WI38 (cell line): ENCODE measurements at regions not wholly inside any gene's neighbourhood (a gene's known extent, or its start where the extent isn't known, plus 50 kb on each side); places are given as distances from the start of the nearest gene placed in this dataset.

Experiments used
- H3K4me3 ChIP-seq: 2 replicates; pipeline ENCODE4 v1.5.1; 2011; ENCODE audit warnings: low read depth, mild to moderate bottlenecking, control low read depth, low read length
- TF ChIP-seq, protein P1 (sequence below): IDR thresholded peaks from 2 replicates; pipeline ENCODE4 v1.5.1; 2012; ENCODE audit warnings: low read depth, mild to moderate bottlenecking, control low read depth, low read length

DNA sequence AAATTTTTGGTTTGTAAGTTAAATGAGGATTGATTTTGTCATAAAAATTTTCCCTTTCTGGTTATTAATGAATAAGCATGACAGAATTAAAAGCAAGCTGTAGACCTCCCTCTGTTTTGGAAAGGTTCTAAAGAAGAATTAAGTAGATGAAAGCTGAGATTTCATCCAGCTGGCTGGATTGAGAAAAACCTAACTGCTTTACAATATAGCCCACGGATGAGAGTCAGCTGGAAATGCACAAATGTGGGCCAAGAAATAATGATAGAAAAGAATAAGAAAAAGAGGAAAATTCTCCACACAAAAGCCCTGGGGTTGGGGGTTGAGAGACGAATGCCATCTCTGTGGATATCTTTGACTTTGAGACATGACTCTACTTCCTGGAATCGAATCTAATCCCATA is 631.6 kb downstream of the HDGFL1 start:
- TF ChIP-seq, protein P1, sequence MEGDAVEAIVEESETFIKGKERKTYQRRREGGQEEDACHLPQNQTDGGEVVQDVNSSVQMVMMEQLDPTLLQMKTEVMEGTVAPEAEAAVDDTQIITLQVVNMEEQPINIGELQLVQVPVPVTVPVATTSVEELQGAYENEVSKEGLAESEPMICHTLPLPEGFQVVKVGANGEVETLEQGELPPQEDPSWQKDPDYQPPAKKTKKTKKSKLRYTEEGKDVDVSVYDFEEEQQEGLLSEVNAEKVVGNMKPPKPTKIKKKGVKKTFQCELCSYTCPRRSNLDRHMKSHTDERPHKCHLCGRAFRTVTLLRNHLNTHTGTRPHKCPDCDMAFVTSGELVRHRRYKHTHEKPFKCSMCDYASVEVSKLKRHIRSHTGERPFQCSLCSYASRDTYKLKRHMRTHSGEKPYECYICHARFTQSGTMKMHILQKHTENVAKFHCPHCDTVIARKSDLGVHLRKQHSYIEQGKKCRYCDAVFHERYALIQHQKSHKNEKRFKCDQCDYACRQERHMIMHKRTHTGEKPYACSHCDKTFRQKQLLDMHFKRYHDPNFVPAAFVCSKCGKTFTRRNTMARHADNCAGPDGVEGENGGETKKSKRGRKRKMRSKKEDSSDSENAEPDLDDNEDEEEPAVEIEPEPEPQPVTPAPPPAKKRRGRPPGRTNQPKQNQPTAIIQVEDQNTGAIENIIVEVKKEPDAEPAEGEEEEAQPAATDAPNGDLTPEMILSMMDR = no peak
- H3K4me3 ChIP-seq = no peak overlapping the region

DNA sequence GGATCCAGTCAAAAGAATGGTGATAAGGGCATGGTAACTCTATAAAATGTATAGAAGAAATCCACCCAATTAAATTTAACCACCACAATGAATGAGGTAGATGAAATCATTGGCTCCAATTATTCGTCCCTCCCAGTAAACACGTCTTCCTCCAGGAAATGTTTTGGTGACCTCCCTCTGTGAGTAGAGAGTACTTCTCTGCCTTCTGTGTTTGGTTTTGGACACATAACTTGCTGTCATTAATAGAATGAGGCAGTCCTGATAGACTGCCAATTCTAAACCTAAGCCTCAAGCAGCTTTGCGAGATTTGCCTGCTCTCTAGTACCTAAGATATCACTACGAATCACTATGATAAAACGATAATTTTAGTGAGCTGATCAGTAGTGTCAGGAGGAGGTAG is 632.8 kb downstream of the HDGFL1 start:
- no peak overlapping the region for H3K4me3 ChIP-seq
- TF ChIP-seq, protein P1 = no peak

DNA sequence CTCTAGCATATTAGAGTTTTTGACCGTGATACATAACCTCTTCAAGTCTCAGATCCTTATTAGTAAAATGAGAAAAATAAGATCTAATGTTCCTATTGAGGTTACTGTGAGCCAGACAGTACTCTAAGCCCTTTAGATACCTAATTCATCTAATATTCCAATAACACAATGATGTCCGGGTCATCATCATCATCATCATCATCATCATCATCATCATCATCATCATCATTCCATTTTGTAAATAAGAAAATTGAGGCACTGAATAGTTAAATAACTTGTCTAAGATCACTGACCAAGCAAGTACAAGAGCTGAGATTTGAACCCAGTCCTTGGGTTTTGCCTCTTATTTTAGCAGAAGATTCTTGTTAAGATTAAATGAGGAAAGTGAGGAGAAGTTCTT is 643.0 kb downstream of the HDGFL1 start:
- TF ChIP-seq, protein P1 = no peak
- H3K4me3 ChIP-seq = no peak overlapping the region

DNA sequence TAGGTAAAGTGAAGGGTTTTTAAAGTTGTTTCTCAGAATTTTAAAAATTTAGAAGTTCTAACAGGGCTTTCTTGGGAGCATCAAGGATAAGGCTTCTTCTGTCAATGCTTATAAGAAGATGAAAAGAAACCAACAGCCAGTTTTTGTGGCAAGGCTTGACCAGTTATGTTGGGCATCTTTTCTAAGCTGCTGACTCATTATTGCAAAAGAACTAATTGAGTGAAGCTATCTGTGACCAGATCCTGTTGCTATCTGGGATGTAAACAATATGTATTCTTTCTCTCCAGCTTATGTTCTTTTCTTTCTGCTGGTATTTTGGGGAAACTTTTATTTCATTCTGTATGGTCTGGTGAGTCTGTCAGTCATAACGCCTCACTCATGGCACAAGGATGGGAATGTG is 643.8 kb downstream of the HDGFL1 start:
- TF ChIP-seq, protein P1 = no peak
- no peak overlapping the region for H3K4me3 ChIP-seq

DNA sequence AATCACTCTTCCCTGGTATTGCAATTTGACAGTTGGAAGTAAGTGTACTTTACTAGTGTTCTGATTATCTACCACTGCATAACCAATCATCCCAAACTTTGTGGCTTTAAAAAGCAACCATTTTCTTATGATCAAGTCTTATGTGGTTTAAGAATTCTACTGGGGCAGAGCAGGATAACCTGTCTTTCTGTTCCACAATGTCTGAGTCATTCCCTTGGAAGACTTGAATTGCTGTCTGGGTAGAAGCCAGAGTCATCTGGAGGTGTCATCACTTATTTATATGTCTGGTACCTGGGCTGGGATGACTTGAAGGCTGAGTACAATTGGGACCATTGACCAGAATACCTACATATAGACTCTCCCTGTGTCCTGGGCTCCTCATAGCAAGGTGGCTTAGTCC is 644.3 kb downstream of the HDGFL1 start:
- H3K4me3 ChIP-seq = no peak overlapping the region
- TF ChIP-seq, protein P1 = no peak

DNA sequence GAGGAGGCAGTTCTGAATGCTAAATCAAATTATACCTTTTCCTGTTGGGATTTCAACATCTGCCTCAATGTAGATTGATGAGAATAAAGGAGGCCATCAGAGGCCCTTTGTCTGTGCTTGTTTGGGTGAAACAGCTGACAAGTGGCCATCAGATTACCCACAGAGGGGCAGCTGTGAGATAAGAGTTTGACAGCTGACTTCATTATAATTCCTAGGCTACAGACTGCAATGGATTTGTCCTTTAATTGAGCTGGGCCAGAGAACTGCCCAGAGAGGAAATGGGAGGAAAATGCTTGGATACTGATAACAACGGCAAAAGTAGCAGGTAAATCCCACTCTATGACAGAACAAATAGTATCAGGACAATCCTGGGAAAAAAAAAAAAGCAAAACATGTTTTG is 649.4 kb downstream of the HDGFL1 start:
- H3K4me3 ChIP-seq = no peak overlapping the region
- TF ChIP-seq, protein P1 = no peak

DNA sequence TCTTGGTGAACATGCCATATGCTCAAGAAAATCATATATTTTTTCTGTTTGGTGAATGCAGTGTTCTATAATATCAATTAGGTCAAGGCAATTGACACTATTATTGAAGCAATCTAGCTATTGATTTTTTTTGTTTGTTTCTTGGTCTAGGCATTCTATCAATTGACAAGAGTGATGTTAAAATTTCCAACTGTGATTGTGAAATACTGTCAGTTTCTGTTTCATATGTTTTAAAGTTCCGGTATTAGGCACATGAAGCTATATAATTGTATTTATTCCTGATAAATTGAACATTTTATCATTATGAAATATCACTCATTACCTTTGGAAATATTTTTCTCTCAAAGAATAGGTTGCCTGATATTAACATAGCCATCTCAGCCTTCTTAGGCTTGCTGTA is 653.4 kb downstream of the HDGFL1 start:
- TF ChIP-seq, protein P1 = no peak
- H3K4me3 ChIP-seq = no peak overlapping the region
